BLaER1 treated with 17β-estradiol and CSF1 and Interleukin-3, amounts not matched to agents 10 nM and 100 nM (cell line): ENCODE measurements at regions not wholly inside any gene's neighbourhood (a gene's known extent, or its start where the extent isn't known, plus 50 kb on each side); places are given as distances from the start of the nearest gene placed in this dataset.
"Not testable (repeated sequence)": the region's sequence is repeated elsewhere in the genome, so short reads cannot be mapped to it uniquely, and the experiment has no call there.

ENCODE experiments used
- H3K27ac ChIP-seq, 11 experiments: shearing (Covaris generic); formaldehyde crosslinking; 2 replicates each; pipeline ENCODE4 v1.8.1; 2022
- H3K27me3 ChIP-seq, 11 experiments: shearing (Covaris generic); formaldehyde crosslinking; 2 replicates each; pipeline ENCODE4 v1.8.1; 2022
- H3K36me3 ChIP-seq, 11 experiments: shearing (Covaris generic); formaldehyde crosslinking; 2 replicates each; pipeline ENCODE4 v1.8.1; 2022
- H3K4me1 ChIP-seq, 10 experiments: shearing (Covaris generic); formaldehyde crosslinking; 2 replicates each; pipeline ENCODE4 v1.8.1; 2022
- H3K4me2 ChIP-seq, 11 experiments: shearing (Covaris generic); formaldehyde crosslinking; 2 replicates each; pipeline ENCODE4 v1.8.1; 2022
- H3K4me3 ChIP-seq, 10 experiments: shearing (Covaris generic); formaldehyde crosslinking; 2 replicates each; pipeline ENCODE4 v1.8.1; 2022
- H3K9ac ChIP-seq, 11 experiments: shearing (Covaris generic); formaldehyde crosslinking; 2 replicates each; pipeline ENCODE4 v1.8.1; 2022
- H3K9me3 ChIP-seq, 11 experiments: shearing (Covaris generic); formaldehyde crosslinking; replicated peaks in 1 of 11; 2 replicates each; pipeline ENCODE4 v1.8.1; 2022
- H4K20me1 ChIP-seq, 11 experiments: shearing (Covaris generic); formaldehyde crosslinking; 2 replicates each; pipeline ENCODE4 v1.8.1; 2022
- Cebpa-rat ChIP-seq, 11 experiments: shearing (Covaris generic); IDR thresholded peaks; 2 replicates each; pipeline ENCODE4 v1.8.1; 2022

DNA sequence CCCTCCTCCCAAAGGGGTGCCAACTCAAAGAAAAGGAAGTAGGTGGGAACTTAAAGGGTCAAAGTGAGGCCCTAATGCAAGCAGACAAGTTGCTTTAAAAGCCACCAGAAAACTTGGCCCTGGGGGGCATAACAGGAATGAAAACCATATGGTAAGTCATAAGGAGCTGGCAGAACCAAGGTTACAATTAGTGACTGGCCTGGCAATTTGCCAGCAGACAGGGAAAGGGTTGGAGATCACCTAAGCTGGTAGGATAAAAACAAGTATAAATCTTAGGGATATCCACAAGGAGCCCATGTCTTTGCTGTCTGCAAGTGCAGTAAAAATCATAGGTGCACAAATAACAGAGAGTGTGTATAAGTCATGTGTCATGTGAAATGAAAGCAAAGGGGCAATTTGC is 256.7 kb upstream of the LRRTM4 start:
- no peaks in the 10 kb centered on the region for H3K4me1 ChIP-seq
- no peak overlapping the region for H3K9ac ChIP-seq
- no peaks in the 10 kb centered on the region for H3K27me3 ChIP-seq
- no peak for TF ChIP-seq Cebpa-rat (IDR thresholded peaks at IDR 0.05)
- no peaks in the 10 kb centered on the region for H4K20me1 ChIP-seq
- no peaks in the 10 kb centered on the region for H3K36me3 ChIP-seq
- no peak overlapping the region for H3K27ac ChIP-seq
- H3K4me2 ChIP-seq = no peak overlapping the region
- no peak overlapping the region for H3K4me3 ChIP-seq
- H3K9me3 ChIP-seq = peaks cover 0 to 6% (median 0%) of the 10 kb centered on the region in 11 experiments; a peak in 1 of 22 replicates

DNA sequence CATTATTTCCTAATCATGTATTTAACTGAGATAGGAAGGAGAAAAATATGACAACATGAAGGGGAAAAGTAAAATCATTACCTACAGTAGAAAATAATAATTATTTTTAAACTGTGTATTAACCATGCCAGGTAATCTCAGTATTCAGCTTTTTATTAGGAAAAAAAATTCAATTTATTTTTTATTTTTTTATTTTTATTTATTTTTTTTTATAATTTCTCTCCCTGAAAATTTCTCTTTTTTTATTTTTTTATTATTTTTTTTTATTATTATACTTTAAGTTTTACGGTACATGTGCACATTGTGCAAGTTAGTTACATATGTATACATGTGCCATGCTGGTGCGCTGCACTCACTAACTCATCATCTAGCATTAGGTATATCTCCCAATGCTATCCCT is 271.3 kb upstream of the LRRTM4 start:
- H3K36me3 ChIP-seq, H3K4me3 ChIP-seq: not testable (repeated sequence)

GRCh38 chr2:77796397-77796796 is 274.2 kb upstream of the LRRTM4 start:
- H3K9ac ChIP-seq = no peak overlapping the region

More for the DNA sequence above, 271.3 kb upstream of the LRRTM4 start:
- H3K27ac ChIP-seq, H3K9ac ChIP-seq, H3K4me2 ChIP-seq, H3K27me3 ChIP-seq, H3K9me3 ChIP-seq, H4K20me1 ChIP-seq, H3K4me1 ChIP-seq: not testable (repeated sequence)

DNA sequence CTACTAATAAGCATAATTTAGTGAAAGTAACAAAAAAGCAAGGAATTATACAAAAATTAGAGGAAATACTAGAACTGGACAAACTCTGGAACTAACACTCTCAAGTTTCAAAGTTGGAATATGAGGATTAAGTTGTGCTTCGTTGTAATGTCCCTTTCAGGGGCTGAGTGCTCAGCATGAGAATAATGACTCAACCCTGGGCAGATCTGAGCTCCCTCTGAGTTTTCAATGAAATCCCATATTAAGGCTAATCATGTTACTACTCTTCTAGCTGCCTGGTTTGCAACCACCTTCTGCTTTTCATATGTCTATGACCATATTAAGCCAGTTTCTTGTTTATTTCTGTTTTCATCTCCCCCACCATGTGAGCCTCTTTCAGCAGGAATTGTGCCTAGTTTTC is 274.9 kb upstream of the LRRTM4 start:
- H3K4me1 ChIP-seq = no peaks in the 10 kb centered on the region
- H3K36me3 ChIP-seq = no peaks in the 10 kb centered on the region
- no peak overlapping the region for H3K4me3 ChIP-seq
- H3K9me3 ChIP-seq = no peaks in the 10 kb centered on the region
- H3K4me2 ChIP-seq = no peak overlapping the region
- no peaks in the 10 kb centered on the region for H3K27me3 ChIP-seq
- no peak overlapping the region for H3K27ac ChIP-seq
- no peaks in the 10 kb centered on the region for H4K20me1 ChIP-seq
- no peak overlapping the region for H3K9ac ChIP-seq
- TF ChIP-seq Cebpa-rat (IDR thresholded peaks at IDR 0.05) = no peak

More at GRCh38 chr2:77796397-77796796, 274.2 kb upstream of the LRRTM4 start:
- Histone ChIP-seq H3K4me2 (no peak overlapping the region), H3K9me3 (no peaks in the 10 kb centered on the region), H3K27me3 (no peaks in the 10 kb centered on the region), H3K27ac (no peak overlapping the region), H3K4me3 (no peak overlapping the region), H3K36me3 (no peaks in the 10 kb centered on the region), H4K20me1 (no peaks in the 10 kb centered on the region), H3K4me1 (no peaks in the 10 kb centered on the region)
- no peak for TF ChIP-seq Cebpa-rat (IDR thresholded peaks at IDR 0.05)

GRCh38 chr2:77800410-77800809 is 278.2 kb upstream of the LRRTM4 start:
- H3K4me2 ChIP-seq = no peak overlapping the region
- no peak overlapping the region for H3K9ac ChIP-seq
- no peak overlapping the region for H3K27ac ChIP-seq
- no peak overlapping the region for H3K4me3 ChIP-seq
- H3K27me3 ChIP-seq = no peaks in the 10 kb centered on the region
- H4K20me1 ChIP-seq = no peaks in the 10 kb centered on the region
- H3K36me3 ChIP-seq = no peaks in the 10 kb centered on the region
- H3K9me3 ChIP-seq = no peaks in the 10 kb centered on the region
- H3K4me1 ChIP-seq = no peaks in the 10 kb centered on the region
- no peak for TF ChIP-seq Cebpa-rat (IDR thresholded peaks at IDR 0.05)

DNA sequence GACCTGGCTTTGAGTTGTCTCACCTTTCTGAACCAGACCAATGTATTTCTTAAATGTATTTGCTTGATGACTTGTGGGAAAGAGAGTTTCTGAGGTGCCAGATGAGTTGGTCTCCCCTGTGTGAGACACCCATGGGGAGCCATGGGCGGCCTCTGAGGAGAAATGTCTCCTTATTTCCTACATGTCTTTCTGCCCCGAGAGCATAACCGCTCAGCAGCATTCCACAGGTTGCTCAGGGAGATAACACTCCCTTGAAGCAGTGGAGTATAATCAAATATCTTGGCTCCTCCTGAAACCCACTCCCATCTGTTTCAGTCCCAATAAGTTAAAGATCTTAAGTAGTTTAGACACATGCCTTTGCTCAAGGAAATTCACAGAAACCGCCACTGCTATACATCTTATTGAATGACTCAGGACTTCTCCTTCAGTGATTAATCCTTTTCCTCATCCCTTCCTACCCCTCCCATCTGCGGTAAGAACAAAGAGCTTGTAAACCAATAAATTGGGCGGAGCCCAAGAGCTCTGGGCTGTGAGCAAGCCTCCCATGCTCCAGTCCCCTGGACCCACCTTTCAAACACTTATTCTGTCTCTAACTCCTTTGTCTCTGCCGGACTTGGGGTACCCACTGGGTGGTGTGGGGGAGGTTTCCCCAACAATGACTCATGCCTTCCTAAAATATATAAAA is 285.5 kb upstream of the LRRTM4 start:
- Histone ChIP-seq H3K4me3 (no peak overlapping the region), H3K4me1 (0 out of 20 replicates have a peak, but pooled peaks cover 0 to 6% (median 0%) of the 10 kb centered on the region in 10 experiments), H3K36me3 (no peaks in the 10 kb centered on the region), H3K4me2 (no peak overlapping the region), H3K27ac (no peak overlapping the region), H3K9ac (no peak overlapping the region), H4K20me1 (no peaks in the 10 kb centered on the region), H3K9me3 (0 out of 22 replicates have a peak, but pooled peaks cover 0 to 5% (median 0%) of the 10 kb centered on the region in 11 experiments), H3K27me3 (no peaks in the 10 kb centered on the region)
- TF ChIP-seq Cebpa-rat (IDR thresholded peaks at IDR 0.05) = no peak

DNA sequence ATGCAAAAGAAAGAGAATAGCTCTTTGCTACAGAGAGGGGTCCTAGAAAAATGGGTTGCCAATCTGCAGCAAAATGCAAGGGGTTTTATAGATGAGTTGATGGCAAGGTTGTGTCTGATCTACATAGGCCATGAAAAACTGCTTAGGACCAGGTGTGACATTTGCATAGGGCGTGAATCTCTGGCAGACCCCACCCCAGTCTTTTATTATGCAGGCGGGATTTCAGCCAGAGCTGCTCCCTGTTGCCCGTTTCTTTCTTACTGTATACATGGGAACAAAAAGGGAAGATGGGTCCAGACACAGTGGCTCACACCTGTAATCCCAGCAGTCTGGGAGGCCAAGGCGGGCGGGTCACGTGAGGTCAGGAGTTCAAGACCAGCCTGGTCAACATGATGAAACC is 286.4 kb upstream of the LRRTM4 start:
- Histone ChIP-seq H3K4me3 (no peak overlapping the region), H3K36me3 (no peaks in the 10 kb centered on the region), H3K27me3 (no peaks in the 10 kb centered on the region), H3K27ac (no peak overlapping the region), H3K4me2 (no peak overlapping the region), H3K9ac (no peak overlapping the region), H4K20me1 (no peaks in the 10 kb centered on the region), H3K4me1 (0 out of 20 replicates have a peak, but pooled peaks cover 0 to 6% (median 0%) of the 10 kb centered on the region in 10 experiments), H3K9me3 (0 out of 22 replicates have a peak, but pooled peaks cover 0 to 5% (median 0%) of the 10 kb centered on the region in 11 experiments)
- no peak for TF ChIP-seq Cebpa-rat (IDR thresholded peaks at IDR 0.05)

DNA sequence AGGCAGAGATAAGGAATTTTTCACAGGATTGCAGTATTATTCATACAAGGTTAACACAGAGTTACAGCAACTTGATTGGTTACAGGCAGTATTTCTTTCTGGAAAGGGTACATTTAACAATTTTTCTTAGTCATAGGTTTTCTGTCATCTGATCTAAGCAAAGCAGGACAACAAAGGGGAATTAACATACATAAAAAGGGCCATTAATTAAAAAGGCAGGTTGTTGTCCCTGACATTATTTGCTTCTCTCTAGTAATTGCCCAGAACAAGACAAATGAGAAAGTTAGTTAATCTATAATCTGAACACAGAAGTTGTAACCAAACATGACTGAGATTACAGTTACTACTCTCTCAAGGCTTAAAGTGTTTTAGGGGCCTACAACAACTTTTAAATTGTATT is 291.4 kb upstream of the LRRTM4 start:
- H3K36me3 ChIP-seq = no peaks in the 10 kb centered on the region
- H3K9ac ChIP-seq = no peak overlapping the region
- no peak overlapping the region for H3K4me2 ChIP-seq
- H3K27me3 ChIP-seq = no peaks in the 10 kb centered on the region
- no peaks in the 10 kb centered on the region for H4K20me1 ChIP-seq
- 0 out of 22 replicates have a peak, but pooled peaks cover 0 to 5% (median 0%) of the 10 kb centered on the region in 11 experiments for H3K9me3 ChIP-seq
- H3K27ac ChIP-seq = no peak overlapping the region
- TF ChIP-seq Cebpa-rat (IDR thresholded peaks at IDR 0.05) = no peak
- no peak overlapping the region for H3K4me3 ChIP-seq
- no peaks in the 10 kb centered on the region for H3K4me1 ChIP-seq

DNA sequence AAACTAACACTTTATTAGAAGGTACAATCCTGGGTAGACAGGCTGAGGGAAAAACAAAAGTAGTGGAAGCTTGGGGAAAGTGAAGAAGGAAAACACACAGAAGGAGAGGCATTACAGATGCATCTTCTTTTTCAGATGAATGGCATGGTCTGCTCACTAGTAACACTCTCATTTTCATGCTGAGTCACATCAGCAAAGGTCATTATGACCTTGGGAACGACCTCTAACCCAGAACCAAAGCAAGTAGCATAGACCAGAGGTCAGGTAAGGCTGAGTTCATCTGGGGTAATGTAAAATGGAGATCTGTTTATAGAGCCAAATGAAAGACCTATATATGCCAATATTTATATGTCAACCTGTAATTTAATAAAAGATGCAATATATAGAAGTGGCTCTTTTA is 294.4 kb upstream of the LRRTM4 start:
- Histone ChIP-seq H3K9ac (no peak overlapping the region), H3K4me1 (no peaks in the 10 kb centered on the region), H3K4me2 (no peak overlapping the region), H4K20me1 (no peaks in the 10 kb centered on the region), H3K27me3 (no peaks in the 10 kb centered on the region), H3K9me3 (no peaks in the 10 kb centered on the region), H3K36me3 (no peaks in the 10 kb centered on the region), H3K4me3 (no peak overlapping the region), H3K27ac (no peak overlapping the region)
- no peak for TF ChIP-seq Cebpa-rat (IDR thresholded peaks at IDR 0.05)

DNA sequence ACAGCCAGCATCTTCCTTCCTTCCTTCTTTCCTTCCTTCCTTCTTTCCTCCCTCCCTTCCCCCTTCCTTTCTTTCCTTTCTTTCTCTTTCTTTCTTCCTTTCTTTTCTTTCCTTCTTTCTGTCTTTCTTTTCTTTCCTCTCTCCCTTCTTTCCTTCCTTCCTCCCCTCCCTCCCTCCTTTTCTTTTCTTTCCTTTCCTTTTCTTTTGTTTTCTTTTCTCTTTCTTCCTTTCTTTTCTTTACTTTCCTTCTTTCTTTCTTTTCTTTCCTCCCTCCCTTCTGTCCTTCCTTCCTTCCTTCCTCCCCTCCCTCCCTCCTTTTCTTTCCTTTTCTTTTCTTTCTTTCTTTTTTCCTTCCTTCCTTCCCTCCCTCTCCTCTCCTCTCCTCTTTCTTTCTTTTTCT is 296.0 kb upstream of the LRRTM4 start:
- H3K4me3 ChIP-seq = no peak overlapping the region
- no peak for TF ChIP-seq Cebpa-rat (IDR thresholded peaks at IDR 0.05)
- no peaks in the 10 kb centered on the region for H4K20me1 ChIP-seq
- H3K27ac ChIP-seq = no peak overlapping the region
- no peaks in the 10 kb centered on the region for H3K27me3 ChIP-seq
- no peaks in the 10 kb centered on the region for H3K9me3 ChIP-seq
- no peak overlapping the region for H3K9ac ChIP-seq
- no peaks in the 10 kb centered on the region for H3K36me3 ChIP-seq
- no peaks in the 10 kb centered on the region for H3K4me1 ChIP-seq
- H3K4me2 ChIP-seq = no peak overlapping the region
